ENCODE measurements at regions not wholly inside any gene's neighbourhood (a gene's known extent, or its start where the extent isn't known, plus 50 kb on each side); places are given as distances from the start of the nearest gene placed in this dataset.
"Not testable (repeated sequence)": the region's sequence is repeated elsewhere in the genome, so short reads cannot be mapped to it uniquely, and the experiment has no call there.

- not testable (repeated sequence) for DNase-seq (ENCODE audit: low read depth)
These were observed 961.5 kb upstream of the DEFB115 start for GRCh38 chr20:30295967-30296366.

GRCh38 chr20:30297878-30298595 lies 959.4 kb upstream of the DEFB115 start:
- not testable (repeated sequence) for DNase-seq (ENCODE audit: low read depth)

GRCh38 chr20:30300220-30300642 lies 957.2 kb upstream of the DEFB115 start:
- not testable (repeated sequence) for DNase-seq (ENCODE audit: low read depth)

GRCh38 chr20:30302786-30303185 lies 954.7 kb upstream of the DEFB115 start:
- not testable (repeated sequence) for DNase-seq (ENCODE audit: low read depth)

- not testable (repeated sequence) for DNase-seq (ENCODE audit: low read depth)
These were observed 947.5 kb upstream of the DEFB115 start for GRCh38 chr20:30309938-30310337.

GRCh38 chr20:30310385-30310784 lies 947.1 kb upstream of the DEFB115 start:
- DNase-seq (ENCODE audit: low read depth) = not testable (repeated sequence)

GRCh38 chr20:30312220-30312619 lies 945.2 kb upstream of the DEFB115 start:
- DNase-seq (ENCODE audit: low read depth) = not testable (repeated sequence)

- DNase-seq (ENCODE audit: low read depth) = not testable (repeated sequence)
These were observed 943.8 kb upstream of the DEFB115 start for GRCh38 chr20:30313660-30314059.

- not testable (repeated sequence) for DNase-seq (ENCODE audit: low read depth)
These were observed 941.4 kb upstream of the DEFB115 start for GRCh38 chr20:30316063-30316462.

GRCh38 chr20:30316532-30317299 lies 940.7 kb upstream of the DEFB115 start:
- not testable (repeated sequence) for DNase-seq (ENCODE audit: low read depth)

GRCh38 chr20:30333744-30334143 lies 923.7 kb upstream of the DEFB115 start:
- not testable (repeated sequence) for DNase-seq (ENCODE audit: low read depth)

GRCh38 chr20:30337556-30337955 lies 919.9 kb upstream of the DEFB115 start:
- DNase-seq (ENCODE audit: low read depth) = not testable (repeated sequence)

- DNase-seq (ENCODE audit: low read depth) = not testable (repeated sequence)
These were observed 908.5 kb upstream of the DEFB115 start for GRCh38 chr20:30348932-30349331.

GRCh38 chr20:30356854-30357467 lies 900.5 kb upstream of the DEFB115 start:
- DNase-seq (ENCODE audit: low read depth) = not testable (repeated sequence)

GRCh38 chr20:30361756-30362155 lies 895.7 kb upstream of the DEFB115 start:
- not testable (repeated sequence) for DNase-seq (ENCODE audit: low read depth)

GRCh38 chr20:30376430-30376766 lies 881.1 kb upstream of the DEFB115 start:
- DNase-seq (ENCODE audit: low read depth) = not testable (repeated sequence)

GRCh38 chr20:30376767-30377658 lies 880.5 kb upstream of the DEFB115 start:
- DNase-seq (ENCODE audit: low read depth) = peak; percentile 79

GRCh38 chr20:30378317-30378716 lies 879.1 kb upstream of the DEFB115 start:
- DNase-seq (ENCODE audit: low read depth) = not testable (repeated sequence)

GRCh38 chr20:30378721-30379120 lies 878.7 kb upstream of the DEFB115 start:
- not testable (repeated sequence) for DNase-seq (ENCODE audit: low read depth)

GRCh38 chr20:30384841-30385240 lies 872.6 kb upstream of the DEFB115 start:
- not testable (repeated sequence) for DNase-seq (ENCODE audit: low read depth)

GRCh38 chr20:30386099-30386498 lies 871.4 kb upstream of the DEFB115 start:
- not testable (repeated sequence) for DNase-seq (ENCODE audit: low read depth)

GRCh38 chr20:30387823-30388222 lies 869.6 kb upstream of the DEFB115 start:
- not testable (repeated sequence) for DNase-seq (ENCODE audit: low read depth)
